ENCODE measurements at regions not wholly inside any gene's neighbourhood (a gene's known extent, or its start where the extent isn't known, plus 50 kb on each side); places are given as distances from the start of the nearest gene placed in this dataset.

DNA sequence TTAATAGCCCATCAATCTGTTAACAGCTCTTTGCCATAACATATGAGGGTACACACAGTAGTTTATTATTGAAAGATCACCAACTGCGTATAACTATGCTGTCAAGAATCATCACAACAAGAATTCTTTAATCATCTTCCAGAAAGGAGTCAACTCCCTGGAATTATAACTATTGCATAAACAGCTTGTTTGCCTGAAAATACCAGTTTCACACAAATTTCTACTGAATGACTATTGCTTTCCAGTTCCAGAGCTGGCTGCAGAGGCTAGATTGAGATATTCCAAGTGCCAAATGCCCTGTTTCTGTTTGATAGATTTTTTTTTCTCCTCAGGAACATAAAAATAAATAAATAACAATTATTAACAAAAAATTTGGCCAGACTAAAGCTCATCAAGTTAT, 444.7 kb downstream of the TLE1 start:
- FAIRE-seq = no peak

DNA sequence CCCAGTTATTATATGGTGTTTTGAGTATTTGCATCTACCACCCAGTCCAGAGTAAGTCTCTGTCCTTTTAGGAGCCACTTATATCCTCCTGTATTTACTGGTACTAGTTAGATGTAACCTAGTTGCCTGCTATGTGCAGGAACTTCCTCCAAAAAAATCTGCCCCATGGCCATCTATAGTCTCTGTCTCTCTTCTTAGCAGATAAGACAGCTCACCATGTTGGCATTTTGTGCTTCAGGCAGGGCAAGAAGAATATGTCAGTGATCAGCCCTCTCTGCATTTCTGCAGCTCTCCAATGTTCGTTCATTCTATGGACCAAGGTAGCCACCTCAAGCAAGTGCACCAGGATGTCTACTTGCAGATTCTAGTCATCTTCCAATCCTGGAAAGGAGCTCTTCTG, 446.5 kb downstream of the TLE1 start:
- FAIRE-seq = no peak

DNA sequence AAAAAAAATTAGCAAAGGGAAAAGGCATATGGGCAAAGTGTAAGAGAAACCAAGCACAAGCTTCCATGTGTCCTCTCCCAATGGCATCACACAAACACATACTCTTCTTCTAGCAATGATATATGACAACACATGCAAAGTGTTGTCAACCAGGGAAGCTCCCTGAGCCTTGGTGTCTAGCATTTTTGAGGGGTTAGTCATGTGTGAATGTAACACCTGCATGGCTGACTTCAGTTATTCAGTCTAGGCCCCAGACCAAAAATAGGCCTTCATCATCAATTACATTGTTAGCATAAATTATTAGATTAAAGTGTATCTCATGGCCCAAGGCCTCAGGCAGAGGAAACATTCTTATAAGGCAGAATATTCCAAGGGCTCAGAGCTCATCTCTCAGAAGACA, 450.0 kb downstream of the TLE1 start:
- no peak for FAIRE-seq

- no peak for FAIRE-seq
These were observed 451.6 kb downstream of the TLE1 start for GRCh38 chr9:81237565-81238231.

GRCh38 chr9:81234924-81235610, 454.3 kb downstream of the TLE1 start:
- FAIRE-seq = no peak

DNA sequence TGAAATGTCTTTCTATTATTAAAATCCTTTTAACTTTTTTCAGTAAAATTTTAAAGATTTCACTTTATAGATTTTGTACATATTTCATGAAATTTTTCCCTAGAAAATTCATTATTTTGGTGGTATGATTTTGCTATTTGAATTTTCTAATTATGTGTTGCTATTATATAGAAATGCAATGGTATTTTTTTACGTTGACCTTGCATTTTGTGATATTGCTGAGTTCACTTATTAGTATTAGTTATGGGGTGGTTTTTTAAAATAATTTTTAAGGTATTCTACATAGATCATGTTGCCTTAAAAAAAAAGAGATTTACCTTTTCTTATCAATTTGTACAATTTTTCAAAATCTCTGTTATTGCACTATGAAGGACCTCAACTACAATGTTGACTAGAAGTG, 458.3 kb downstream of the TLE1 start:
- no peak for FAIRE-seq

- no peak for FAIRE-seq
These were observed 461.7 kb downstream of the TLE1 start for GRCh38 chr9:81227507-81228245.

GRCh38 chr9:81225596-81225995, 463.8 kb downstream of the TLE1 start:
- no peak for FAIRE-seq

GRCh38 chr9:81224166-81225081, 464.9 kb downstream of the TLE1 start:
- no peak for FAIRE-seq

GRCh38 chr9:81214975-81215374, 474.4 kb downstream of the TLE1 start:
- FAIRE-seq = no peak

DNA sequence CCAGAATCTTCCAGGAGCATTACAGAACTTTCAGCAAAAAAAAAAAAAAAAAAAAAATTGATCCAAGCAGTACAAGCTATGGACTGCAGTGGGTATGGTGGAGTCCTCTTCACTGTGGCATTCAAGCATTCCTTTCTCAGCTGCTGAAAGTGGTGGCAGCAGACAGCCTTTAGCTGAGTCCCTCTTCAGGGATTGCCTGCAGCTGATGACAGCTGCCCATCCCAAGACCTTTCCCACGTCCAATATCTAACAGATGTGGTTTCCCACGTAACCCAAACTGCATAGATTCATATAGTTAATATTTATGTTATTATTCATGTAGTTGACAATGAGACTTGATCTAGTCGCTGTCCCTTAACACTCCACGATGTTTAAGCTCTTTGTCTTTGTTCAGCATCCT, 475.9 kb downstream of the TLE1 start:
- no peak for FAIRE-seq

DNA sequence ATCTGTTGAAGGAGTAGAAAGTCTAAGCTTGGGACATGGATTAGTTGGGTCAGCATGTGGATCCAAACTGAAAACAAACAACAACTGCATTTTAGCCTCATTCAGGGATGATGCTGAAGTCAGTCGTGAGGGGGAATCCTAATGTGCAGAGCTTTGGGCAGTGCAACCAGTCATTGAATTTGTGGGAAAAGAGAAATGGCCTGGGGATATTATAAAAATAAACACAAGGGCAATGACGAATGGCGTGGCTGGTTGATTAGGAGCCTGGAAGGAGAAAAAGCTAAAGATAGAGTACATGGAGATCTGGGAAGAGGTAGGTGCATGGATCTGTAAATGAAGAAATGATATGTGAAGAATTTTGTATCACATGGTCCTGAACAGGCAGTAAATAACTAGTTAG, 477.6 kb downstream of the TLE1 start:
- no peak for FAIRE-seq

DNA sequence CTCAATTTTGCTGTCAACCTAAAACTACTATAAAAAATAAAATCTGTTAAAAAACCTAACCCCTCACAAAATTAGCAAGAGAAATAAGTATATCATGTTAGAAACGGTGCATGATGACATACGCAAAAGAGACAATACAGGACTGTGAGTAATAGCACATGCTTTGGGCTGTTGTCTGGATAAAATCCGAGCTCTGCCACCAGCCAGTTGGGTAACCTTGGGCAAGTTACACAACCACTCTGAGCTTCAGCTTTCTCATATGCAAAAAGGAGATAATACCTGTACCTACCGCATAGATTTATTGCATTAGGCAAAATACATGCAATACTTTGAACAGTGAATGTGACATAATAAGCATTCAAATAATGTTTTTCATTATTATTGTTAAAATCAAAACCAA, 481.7 kb downstream of the TLE1 start:
- FAIRE-seq = no peak

GRCh38 chr9:81202292-81202691, 487.1 kb downstream of the TLE1 start:
- FAIRE-seq = no peak

- no peak for FAIRE-seq
These were observed 494.1 kb downstream of the TLE1 start for GRCh38 chr9:81195206-81195605.

GRCh38 chr9:81193362-81194339, 495.7 kb downstream of the TLE1 start:
- no peak for FAIRE-seq

DNA sequence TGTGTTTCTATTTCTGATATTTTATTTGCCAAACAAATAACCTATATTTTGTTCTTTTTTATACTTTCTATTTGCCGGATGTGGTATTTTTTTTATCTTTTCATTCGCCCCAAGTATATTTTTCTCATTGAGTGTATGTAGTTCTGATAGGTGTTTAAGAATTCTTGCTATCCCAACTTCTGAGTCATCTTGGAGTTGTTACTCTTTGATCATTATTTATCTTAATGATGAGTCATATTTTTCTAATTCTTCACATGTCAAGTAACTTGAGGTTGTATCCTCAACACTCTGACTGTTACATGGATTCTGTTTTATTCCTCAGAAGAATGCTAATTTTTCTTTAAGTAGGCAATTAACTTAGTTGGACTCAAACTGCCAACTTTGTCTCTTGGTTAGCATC, 498.1 kb downstream of the TLE1 start:
- FAIRE-seq = no peak

DNA sequence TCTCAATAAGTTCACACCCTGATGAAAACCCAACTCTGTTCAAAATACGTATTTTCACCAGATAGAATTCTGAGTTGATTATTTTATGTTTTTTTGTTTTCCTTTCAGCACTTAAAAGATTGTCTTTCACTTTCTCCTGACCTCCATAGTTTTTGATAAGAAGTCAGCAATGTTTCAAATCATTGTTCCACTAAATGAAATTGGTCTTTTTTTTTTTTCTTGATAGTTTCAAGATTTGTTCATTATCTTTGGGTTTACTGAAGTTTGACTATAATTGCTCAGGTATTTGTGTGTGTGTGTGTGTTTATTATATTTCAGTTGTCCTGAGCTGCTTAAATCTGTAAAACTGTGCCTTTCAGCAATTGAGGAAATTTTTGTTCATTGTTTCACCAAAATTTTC, 498.7 kb downstream of the TLE1 start:
- FAIRE-seq = no peak

- no peak for FAIRE-seq
These were observed 505.6 kb downstream of the TLE1 start for GRCh38 chr9:81183761-81184160.

DNA sequence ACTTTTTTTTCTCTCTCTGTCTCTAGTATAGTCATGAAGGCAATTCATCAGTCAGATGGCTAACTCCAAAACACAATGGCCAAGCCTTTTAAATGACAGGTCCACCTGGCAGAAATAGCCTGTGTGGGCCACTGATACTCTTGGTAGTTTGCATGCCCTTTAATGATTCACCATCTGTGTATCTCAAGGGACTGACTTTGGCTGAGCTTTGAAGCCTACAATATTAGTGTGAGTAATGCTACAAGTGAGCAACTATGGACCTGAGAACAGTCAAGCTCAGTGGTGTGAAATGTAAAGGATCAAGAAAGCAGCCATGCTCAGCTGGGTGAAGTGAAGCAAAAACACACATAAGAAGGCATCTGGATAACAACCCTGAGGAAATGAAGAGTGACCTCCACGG, 506.9 kb downstream of the TLE1 start:
- no peak for FAIRE-seq

DNA sequence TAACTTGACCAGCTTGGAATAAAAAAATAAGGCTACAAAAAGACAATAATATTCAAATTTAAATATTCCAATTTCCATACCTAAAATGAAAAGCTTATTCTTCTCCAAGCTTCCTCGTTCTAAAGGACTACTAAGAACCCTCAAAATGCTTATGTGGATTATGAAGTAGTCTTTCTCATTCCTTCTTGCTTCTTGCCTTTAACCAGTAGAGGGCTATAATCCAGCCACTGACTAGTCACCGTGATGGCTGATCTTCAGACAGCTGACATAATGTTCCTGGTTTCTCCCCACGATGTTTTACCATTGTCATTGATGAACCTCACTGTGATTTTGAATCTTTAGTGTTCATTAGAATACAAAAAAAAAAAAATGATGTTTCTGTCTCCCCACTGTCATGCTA, 515.3 kb downstream of the TLE1 start:
- FAIRE-seq = no peak

DNA sequence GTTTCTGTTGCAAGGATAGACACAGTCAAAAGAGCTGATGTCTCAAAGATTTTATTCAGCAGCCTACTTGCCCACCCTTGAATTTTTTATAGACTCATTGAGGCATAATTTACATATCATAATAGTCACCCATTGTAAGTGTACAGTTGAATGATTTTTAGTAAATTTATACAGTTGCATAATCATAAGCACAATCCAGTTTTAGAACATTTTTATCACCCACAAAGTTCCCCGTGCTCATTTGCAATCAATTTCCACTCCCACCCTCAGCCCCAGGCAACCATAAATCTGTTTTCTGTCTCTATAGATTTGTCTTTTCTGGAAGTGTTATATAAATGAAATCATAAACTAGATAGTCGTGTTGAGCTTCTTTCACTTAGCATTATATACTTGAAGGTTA, 517.7 kb downstream of the TLE1 start:
- FAIRE-seq = no peak

Data from A204.1 (cell line).